HCT116 (cell line): ENCODE measurements at regions not wholly inside any gene's neighbourhood (a gene's known extent, or its start where the extent isn't known, plus 50 kb on each side); places are given as distances from the start of the nearest gene placed in this dataset.

ENCODE experiments used
- ATAC-seq: fragments of 200-7000 bp; cut with Tn5 transposase; 2 replicates; pipeline ENCODE4 v1.9.1; 2020; ENCODE audit warnings: mild to moderate bottlenecking, moderate library complexity
- BruUV-seq: library from RNA; stranded (reverse); fragments of 400-500 nt; replicated peaks from 2 replicates; lab custom pipeline; 2021; lab: Mats Ljungman, UMichigan
- CTCF ChIA-PET: fragments of 300-600 bp; sonication (Branson Sonifier 250); formaldehyde crosslinking; loops from one replicate; lab custom pipeline; 2021; ENCODE audit warnings: antibody characterized with exemption; lab: Charles Lee
- POLR2A ChIA-PET: fragments of 300-600, 350-600 bp; sonication (Branson Sonifier 250); formaldehyde crosslinking; loops from one replicate; lab custom pipeline; 2021; ENCODE audit warnings: antibody characterized with exemption; lab: Charles Lee
- RAD21 ChIA-PET, 2 experiments: fragments of 300-600 bp; sonication (Branson Sonifier 250); formaldehyde crosslinking; loops; one replicate each; lab custom pipeline; 2023; ENCODE audit warnings: low total read pairs in 2 of 2; ENCODE audit not compliant: uncharacterized antibody in 2 of 2, unreplicated experiment in 2 of 2, low non-redundant PET in 1 of 2; lab: Charles Lee
- DNase-seq: peaks from one replicate; pipeline ENCODE4 v3.0.0-alpha.2; 2010; ENCODE audit warnings: low read depth, low spot score
- H2AFZ ChIP-seq: fragments of 200-600 bp; shearing (Covaris generic), sonication (generic); 2 replicates; pipeline ENCODE4 v1.6.1; 2017; ENCODE audit warnings: low read depth, mixed run types, mixed read lengths, antibody characterized with exemption, low read length; ENCODE audit not compliant: poor library complexity, severe bottlenecking
- H3K27ac ChIP-seq: 2 replicates; pipeline ENCODE4 v1.5.1; 2012; ENCODE audit warnings: low read depth, low read length
- H3K27me3 ChIP-seq: fragments of 200-600 bp; sonication (generic); 2 replicates; pipeline ENCODE4 v1.6.1; 2016; ENCODE audit warnings: mixed run types, low read length, mixed read lengths; ENCODE audit not compliant: insufficient read depth
- H3K36me3 ChIP-seq, 2 experiments: fragments of 200-500 bp in 1 of 2; fragments of 200-600 bp in 1 of 2; sonication (Bioruptor generic) in 1 of 2; sonication (generic) in 1 of 2; 2 replicates each; pipeline versions ENCODE4 v1.5.1 to v1.6.1; 2014 to 2016; ENCODE audit warnings: low read length in 2 of 2, inconsistent platforms in 1 of 2, mixed read lengths in 1 of 2, mixed run types in 1 of 2; ENCODE audit not compliant: insufficient read depth in 2 of 2, control insufficient read depth in 1 of 2
- H3K4me1 ChIP-seq, 2 experiments: fragments of 200-600 bp in 1 of 2; sonication (generic) in 1 of 2; 2 replicates each; pipeline versions ENCODE4 v1.5.1 to v1.6.1; 2012 to 2017; ENCODE audit warnings: low read length in 2 of 2, inconsistent platforms in 1 of 2, mild to moderate bottlenecking in 1 of 2, mixed read lengths in 1 of 2, mixed run types in 1 of 2, moderate library complexity in 1 of 2; ENCODE audit not compliant: insufficient read depth in 2 of 2, control insufficient read depth in 1 of 2
- H3K4me2 ChIP-seq: fragments of 200-600 bp; sonication (generic); 2 replicates; pipeline ENCODE4 v1.6.1; 2017; ENCODE audit warnings: mixed run types, low read length, mixed read lengths
- H3K4me3 ChIP-seq, 2 experiments: fragments of 200-600 bp in 1 of 2; sonication (generic) in 1 of 2; replicated peaks in 1 of 2; 2 replicates each; pipeline ENCODE4 v1.5.1; 2011 to 2016; ENCODE audit warnings: low read length in 2 of 2, control low read depth in 1 of 2, low read depth in 1 of 2, mild to moderate bottlenecking in 1 of 2, mixed read lengths in 1 of 2, mixed run types in 1 of 2
- H3K79me2 ChIP-seq: fragments of 200-600 bp; sonication (generic); 2 replicates; pipeline ENCODE4 v1.6.1; 2017; ENCODE audit warnings: mild to moderate bottlenecking, mixed run types, low read length, moderate library complexity, mixed read lengths; ENCODE audit not compliant: insufficient read depth
- H3K9ac ChIP-seq: fragments of 200-600 bp; sonication (generic); 2 replicates; pipeline ENCODE4 v1.6.1; 2016; ENCODE audit warnings: low read length, mixed read lengths
- H3K9me2 ChIP-seq: fragments of 200-600 bp; sonication (generic), shearing (Covaris generic); 2 replicates; pipeline ENCODE4 v1.6.1; 2017; ENCODE audit warnings: mixed run types, mild to moderate bottlenecking, moderate library complexity; ENCODE audit not compliant: insufficient read depth
- H3K9me3 ChIP-seq, 2 experiments: fragments of 200-500 bp in 1 of 2; fragments of 200-600 bp in 1 of 2; sonication (Bioruptor generic) in 1 of 2; sonication (generic) in 1 of 2; 2 replicates each; pipeline ENCODE4 v1.6.1; 2014 to 2017; ENCODE audit warnings: low read length in 2 of 2, mixed read lengths in 2 of 2, inconsistent platforms in 1 of 2, low read depth in 1 of 2, mild to moderate bottlenecking in 1 of 2, mixed run types in 1 of 2, moderate library complexity in 1 of 2; ENCODE audit not compliant: control insufficient read depth in 1 of 2, insufficient read depth in 1 of 2
- H4K20me1 ChIP-seq: fragments of 200-600 bp; sonication (generic), shearing (Covaris generic); 2 replicates; pipeline ENCODE4 v1.6.1; 2017; ENCODE audit warnings: mixed run types, mild to moderate bottlenecking, moderate library complexity; ENCODE audit not compliant: insufficient read depth
- CBX3 ChIP-seq: IDR thresholded peaks from 2 replicates; pipeline ENCODE4 v1.6.1; 2012; ENCODE audit warnings: low read depth
- CEBPB ChIP-seq: IDR thresholded peaks from 2 replicates; pipeline ENCODE4 v1.6.1; 2012; ENCODE audit warnings: low read depth
- EGR1 ChIP-seq: IDR thresholded peaks from 2 replicates; pipeline ENCODE4 v1.6.1; 2012; ENCODE audit warnings: low read depth
- EZH2 ChIP-seq: fragments of 200-600 bp; sonication (generic); IDR thresholded peaks from 2 replicates; pipeline ENCODE4 v1.6.1; 2017; ENCODE audit warnings: antibody characterized with exemption, mixed run types
- FOSL1 ChIP-seq: IDR thresholded peaks from 2 replicates; pipeline ENCODE4 v1.6.1; 2012; ENCODE audit warnings: low read depth
- JUND ChIP-seq: IDR thresholded peaks from 2 replicates; pipeline ENCODE4 v1.6.1; 2012
- POLR2A ChIP-seq: IDR thresholded peaks from 2 replicates; pipeline ENCODE4 v1.7.0; 2011; ENCODE audit warnings: borderline replicate concordance; ENCODE audit not compliant: insufficient read depth, insufficient read length; ENCODE audit errors: extremely low read depth
- POLR2AphosphoS5 ChIP-seq: IDR thresholded peaks from 2 replicates; pipeline ENCODE4 v1.6.1; 2011; ENCODE audit warnings: mild to moderate bottlenecking, low read depth, low read length, moderate library complexity
- RAD21 ChIP-seq: IDR thresholded peaks from 2 replicates; pipeline ENCODE4 v1.6.1; 2012; ENCODE audit warnings: low read depth, mild to moderate bottlenecking
- SP1 ChIP-seq: IDR thresholded peaks from 2 replicates; pipeline ENCODE4 v1.6.1; 2012; ENCODE audit warnings: low read depth
- SRF ChIP-seq: IDR thresholded peaks from 2 replicates; pipeline ENCODE4 v1.6.1; 2012; ENCODE audit warnings: low read depth
- TCF7L2 ChIP-seq: IDR thresholded peaks from 2 replicates; pipeline ENCODE4 v1.7.0; 2011; ENCODE audit warnings: borderline replicate concordance, inconsistent platforms; ENCODE audit not compliant: insufficient read depth, insufficient read length; ENCODE audit errors: extremely low read depth
- ZBTB33 ChIP-seq: IDR thresholded peaks from 2 replicates; pipeline ENCODE4 v1.6.1; 2011; ENCODE audit warnings: mild to moderate bottlenecking, low read length, moderate library complexity; ENCODE audit not compliant: insufficient replicate concordance; ENCODE audit errors: extremely low read depth
- ZNF274 ChIP-seq: fragments of 200-500 bp; sonication (Bioruptor generic); IDR thresholded peaks from 2 replicates; pipeline ENCODE4 v1.6.1; 2014; ENCODE audit warnings: mild to moderate bottlenecking, low read depth, low read length, inconsistent platforms
- intact Hi-C: fragments of 100-400 bp; cut with micrococcal nuclease; formaldehyde crosslinking; loops from 2 replicates; pipeline ENCODE4 v1.10.0; 2022
- TF ChIP-seq, protein P1 (sequence below): IDR thresholded peaks from 2 replicates; pipeline ENCODE4 v1.6.1; 2012
- TF ChIP-seq, protein P2 (sequence below): IDR thresholded peaks from 2 replicates; pipeline ENCODE4 v1.6.1; 2012

- TF ChIP-seq, protein P1, sequence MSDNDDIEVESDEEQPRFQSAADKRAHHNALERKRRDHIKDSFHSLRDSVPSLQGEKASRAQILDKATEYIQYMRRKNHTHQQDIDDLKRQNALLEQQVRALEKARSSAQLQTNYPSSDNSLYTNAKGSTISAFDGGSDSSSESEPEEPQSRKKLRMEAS, result no peak
- no peak for TF ChIP-seq RAD21
- TF ChIP-seq EGR1, result no peak
- no peak for TF ChIP-seq ZBTB33
Measured at GRCh38 chr9:85431339-85432102, 310.2 kb downstream of the AGTPBP1 start (continued).

DNA sequence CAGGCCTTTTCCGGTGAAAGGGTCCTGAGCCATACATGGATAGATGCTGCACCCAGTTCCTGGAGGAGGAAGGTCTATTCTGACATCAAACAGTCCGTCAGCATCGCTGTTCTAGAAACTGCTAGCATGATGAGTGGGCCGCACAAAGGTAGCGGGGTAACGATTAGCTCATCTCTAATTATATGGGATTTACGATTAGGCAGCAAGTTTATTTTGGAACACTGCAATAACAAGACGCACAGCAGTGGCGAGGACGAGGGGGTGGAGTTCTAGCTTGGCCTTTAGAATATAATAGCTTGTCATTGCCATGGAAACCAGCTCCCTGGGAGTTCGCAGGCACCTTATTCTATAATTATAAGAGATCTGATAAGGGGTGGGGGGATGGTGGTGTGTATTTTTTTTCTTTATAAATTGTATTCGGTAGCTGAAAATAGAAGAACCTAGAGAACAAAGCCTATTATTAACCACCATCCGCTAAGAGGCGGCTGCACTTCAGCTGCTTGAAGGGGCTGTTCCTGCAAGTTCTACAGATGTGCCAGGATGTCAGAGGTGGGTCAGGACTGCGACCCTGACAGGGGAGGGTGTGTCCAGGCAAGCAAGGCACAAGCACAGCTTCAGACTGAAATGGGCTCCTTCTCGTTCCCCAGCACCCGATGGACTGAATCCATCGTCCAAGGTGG lies 311.0 kb downstream of the AGTPBP1 start:
- ChIA-PET POLR2A (no interaction called here), RAD21 (no interaction called here), CTCF (no interaction called here)
- Histone ChIP-seq H3K36me3 (no peaks in the 10 kb centered on the region), H3K27ac (no peak overlapping the region), H3K4me2 (no peak overlapping the region), H2AFZ (no peak overlapping the region), H4K20me1 (no peaks in the 10 kb centered on the region), H3K4me1 (peaks cover 0 to 3% of the 10 kb centered on the region in 2 experiments; a peak in 1 of 4 replicates), H3K4me3 (no peak overlapping the region), H3K9me2 (no peaks in the 10 kb centered on the region), H3K27me3 (peaks cover 24% of the 10 kb centered on the region), H3K9ac (no peak overlapping the region), H3K79me2 (no peaks in the 10 kb centered on the region), H3K9me3 (no peaks in the 10 kb centered on the region)
- no peak for TF ChIP-seq RAD21
- TF ChIP-seq SP1, result no peak
- no peak for TF ChIP-seq EZH2
- TF ChIP-seq ZNF274, result no peak
- no peak for TF ChIP-seq FOSL1
- TF ChIP-seq, protein P1, result no peak
- TF ChIP-seq CBX3, result no peak
- TF ChIP-seq, protein P2, sequence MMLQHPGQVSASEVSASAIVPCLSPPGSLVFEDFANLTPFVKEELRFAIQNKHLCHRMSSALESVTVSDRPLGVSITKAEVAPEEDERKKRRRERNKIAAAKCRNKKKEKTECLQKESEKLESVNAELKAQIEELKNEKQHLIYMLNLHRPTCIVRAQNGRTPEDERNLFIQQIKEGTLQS, result no peak
- no peak for TF ChIP-seq ZBTB33
- no peak for TF ChIP-seq SRF
- TF ChIP-seq POLR2A, result no peak
- TF ChIP-seq TCF7L2, result no peak
- TF ChIP-seq JUND, result no peak
- no peak for TF ChIP-seq CEBPB
- TF ChIP-seq POLR2AphosphoS5, result no peak
- intact Hi-C loops, result no loop called here
- no peak for DNase-seq
- no peak for ATAC-seq
- BruUV-seq, result no TSS peak
